MM.1S (cell line): ENCODE measurements at regions not wholly inside any gene's neighbourhood (a gene's known extent, or its start where the extent isn't known, plus 50 kb on each side); places are given as distances from the start of the nearest gene placed in this dataset.

Experiments
- DNase-seq: peaks from one replicate; pipeline ENCODE4 v3.0.0-alpha.2; 2015
- H2AFZ ChIP-seq: fragments of 300-600 bp; sonication (generic); 2 replicates; pipeline ENCODE4 v1.6.0; 2016; ENCODE audit warnings: antibody characterized with exemption, low read length
- H3F3A ChIP-seq: fragments of 300-600 bp; sonication (generic); 2 replicates; pipeline ENCODE4 v1.6.1; 2016; ENCODE audit warnings: mild to moderate bottlenecking, antibody characterized with exemption, low read length, moderate library complexity, mixed read lengths; ENCODE audit not compliant: insufficient read depth
- H3K27ac ChIP-seq: fragments of 300-600 bp; sonication (generic); 2 replicates; pipeline ENCODE4 v1.5.1; 2016; ENCODE audit warnings: mild to moderate bottlenecking, low read length
- H3K27me3 ChIP-seq: fragments of 300-600 bp; sonication (generic); replicated peaks from 2 replicates; pipeline ENCODE4 v1.6.0; 2016; ENCODE audit warnings: low read length; ENCODE audit not compliant: insufficient read depth
- H3K36me3 ChIP-seq: fragments of 300-600 bp; sonication (generic); replicated peaks from 2 replicates; pipeline ENCODE4 v1.6.1; 2016; ENCODE audit warnings: mild to moderate bottlenecking, low read length, mixed read lengths; ENCODE audit not compliant: insufficient read depth
- H3K4me1 ChIP-seq: fragments of 300-600 bp; sonication (generic); 2 replicates; pipeline ENCODE4 v1.6.1; 2016; ENCODE audit warnings: low read length, mixed read lengths
- H3K4me2 ChIP-seq: fragments of 300-600 bp; sonication (generic); 2 replicates; pipeline ENCODE4 v1.6.0; 2016; ENCODE audit warnings: low read depth, low read length
- H3K4me3 ChIP-seq: fragments of 300-600 bp; sonication (generic); 2 replicates; pipeline ENCODE4 v1.5.1; 2016; ENCODE audit warnings: low read length, mixed read lengths
- H3K79me2 ChIP-seq: fragments of 300-600 bp; sonication (generic); 2 replicates; pipeline ENCODE4 v1.6.1; 2016; ENCODE audit warnings: mixed run types, low read length, mixed read lengths
- H3K9ac ChIP-seq: fragments of 300-600 bp; sonication (generic); 2 replicates; pipeline ENCODE4 v1.6.1; 2016; ENCODE audit warnings: low read length, mixed read lengths
- H3K9me2 ChIP-seq: fragments of 300-600 bp; sonication (generic); replicated peaks from 2 replicates; pipeline ENCODE4 v1.6.1; 2016; ENCODE audit warnings: mild to moderate bottlenecking, low read length, mixed read lengths; ENCODE audit not compliant: insufficient read depth
- H3K9me3 ChIP-seq: fragments of 300-600 bp; sonication (generic); replicated peaks from 2 replicates; pipeline ENCODE4 v1.6.1; 2016; ENCODE audit warnings: mild to moderate bottlenecking, low read length, mixed read lengths; ENCODE audit not compliant: insufficient read depth
- H4K20me1 ChIP-seq: fragments of 300-600 bp; sonication (generic); 2 replicates; pipeline ENCODE4 v1.6.1; 2016; ENCODE audit warnings: mild to moderate bottlenecking, low read length, moderate library complexity, mixed read lengths; ENCODE audit not compliant: insufficient read depth
- EZH2 ChIP-seq: fragments of 300-600 bp; sonication (generic); optimal IDR thresholded peaks from 2 replicates; pipeline ENCODE3; 2017; ENCODE audit warnings: low read depth, mild to moderate bottlenecking, antibody characterized with exemption, low read length, mixed read lengths
- EZH2phosphoT487 ChIP-seq: fragments of 300-600 bp; sonication (generic); IDR thresholded peaks from 2 replicates; pipeline ENCODE4 v1.6.1; 2018; ENCODE audit warnings: antibody characterized with exemption, low read length
- TF ChIP-seq, protein P1 (sequence below): fragments of 300-600 bp; sonication (generic); IDR thresholded peaks from 2 replicates; pipeline ENCODE4 v1.5.1; 2016; ENCODE audit warnings: antibody characterized with exemption, low read length, mixed read lengths

DNA sequence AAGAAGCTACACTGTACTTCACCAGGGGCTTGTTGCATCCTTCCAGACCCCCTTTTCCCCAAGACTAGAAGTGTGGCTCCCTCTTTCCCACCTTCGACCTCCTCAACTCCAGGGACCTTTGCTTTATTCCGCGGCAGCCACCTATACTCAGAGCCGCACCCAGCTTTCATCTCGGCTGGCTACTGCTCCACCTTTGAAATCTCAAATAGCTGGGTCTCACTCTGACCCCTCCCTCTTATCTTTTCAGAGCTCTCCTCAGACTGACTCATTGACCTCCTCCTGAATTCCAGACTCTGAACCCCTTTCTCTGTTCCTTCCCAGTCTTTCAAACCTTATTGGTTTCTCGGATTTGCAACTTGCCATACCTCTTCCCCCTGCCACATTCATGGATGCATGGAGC lies 144.7 kb upstream of the JUN start:
- no peak overlapping the region for H2AFZ ChIP-seq
- no peak for DNase-seq
- no peaks in the 10 kb centered on the region for H4K20me1 ChIP-seq
- H3K4me2 ChIP-seq, result no peak overlapping the region
- H3K4me3 ChIP-seq, result no peak overlapping the region
- H3K79me2 ChIP-seq, result no peaks in the 10 kb centered on the region
- TF ChIP-seq EZH2, result no peak
- TF ChIP-seq EZH2phosphoT487, result no peak
- TF ChIP-seq, protein P1, sequence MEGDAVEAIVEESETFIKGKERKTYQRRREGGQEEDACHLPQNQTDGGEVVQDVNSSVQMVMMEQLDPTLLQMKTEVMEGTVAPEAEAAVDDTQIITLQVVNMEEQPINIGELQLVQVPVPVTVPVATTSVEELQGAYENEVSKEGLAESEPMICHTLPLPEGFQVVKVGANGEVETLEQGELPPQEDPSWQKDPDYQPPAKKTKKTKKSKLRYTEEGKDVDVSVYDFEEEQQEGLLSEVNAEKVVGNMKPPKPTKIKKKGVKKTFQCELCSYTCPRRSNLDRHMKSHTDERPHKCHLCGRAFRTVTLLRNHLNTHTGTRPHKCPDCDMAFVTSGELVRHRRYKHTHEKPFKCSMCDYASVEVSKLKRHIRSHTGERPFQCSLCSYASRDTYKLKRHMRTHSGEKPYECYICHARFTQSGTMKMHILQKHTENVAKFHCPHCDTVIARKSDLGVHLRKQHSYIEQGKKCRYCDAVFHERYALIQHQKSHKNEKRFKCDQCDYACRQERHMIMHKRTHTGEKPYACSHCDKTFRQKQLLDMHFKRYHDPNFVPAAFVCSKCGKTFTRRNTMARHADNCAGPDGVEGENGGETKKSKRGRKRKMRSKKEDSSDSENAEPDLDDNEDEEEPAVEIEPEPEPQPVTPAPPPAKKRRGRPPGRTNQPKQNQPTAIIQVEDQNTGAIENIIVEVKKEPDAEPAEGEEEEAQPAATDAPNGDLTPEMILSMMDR, result no peak
- no peaks in the 10 kb centered on the region for H3K9me2 ChIP-seq
- H3K36me3 ChIP-seq, result no peaks in the 10 kb centered on the region
- H3K27ac ChIP-seq, result no peak overlapping the region
- H3K9me3 ChIP-seq, result no peaks in the 10 kb centered on the region
- H3F3A ChIP-seq, result peaks cover 5% of the 10 kb centered on the region; the same call in 1 of the 2 replicates
- H3K4me1 ChIP-seq, result peaks cover 19% of the 10 kb centered on the region
- no peak overlapping the region for H3K9ac ChIP-seq
- H3K27me3 ChIP-seq, result no peaks in the 10 kb centered on the region

DNA sequence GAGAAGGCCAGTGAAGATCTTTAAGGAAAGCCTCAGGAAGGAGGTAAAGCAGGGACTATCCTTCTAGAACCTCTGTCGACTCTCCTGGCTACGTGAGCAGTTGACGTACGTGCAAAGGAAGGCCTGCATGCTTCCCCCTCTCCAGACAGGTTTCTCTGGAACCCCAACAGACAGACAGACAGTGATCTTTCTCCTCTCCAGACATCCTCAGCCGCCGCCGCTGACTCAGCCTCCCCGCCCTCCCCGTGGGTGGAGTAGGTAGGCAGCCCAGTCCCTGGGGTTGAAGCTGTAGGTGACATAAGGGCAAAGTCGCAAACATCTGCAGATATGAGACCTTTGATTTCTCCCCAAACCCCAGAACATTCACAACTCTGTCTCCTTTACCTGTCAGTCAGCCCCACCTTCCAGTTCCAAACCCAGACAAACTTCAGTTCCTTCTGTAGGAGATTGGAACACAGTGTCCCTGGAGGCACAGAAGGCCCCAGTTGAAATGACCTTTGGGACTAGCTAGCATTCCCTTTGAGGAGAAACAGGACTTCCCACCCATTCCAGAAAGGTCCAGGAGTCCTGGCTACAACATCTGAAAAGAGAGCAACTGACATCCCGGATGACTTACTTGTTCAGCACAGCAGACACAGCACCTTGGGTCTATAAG lies 146.0 kb upstream of the JUN start:
- Histone ChIP-seq H3K9ac (no peak overlapping the region), H3F3A (peaks cover 5% of the 10 kb centered on the region; the same call in 1 of the 2 replicates), H4K20me1 (no peaks in the 10 kb centered on the region), H3K79me2 (no peaks in the 10 kb centered on the region), H2AFZ (no peak overlapping the region), H3K9me2 (no peaks in the 10 kb centered on the region), H3K9me3 (no peaks in the 10 kb centered on the region), H3K4me2 (no peak overlapping the region), H3K27me3 (no peaks in the 10 kb centered on the region), H3K4me1 (peaks cover 19% of the 10 kb centered on the region), H3K27ac (no peak overlapping the region), H3K36me3 (no peaks in the 10 kb centered on the region), H3K4me3 (no peak overlapping the region)
- no peak for DNase-seq
- TF ChIP-seq EZH2phosphoT487 (no peak), EZH2 (no peak)
- TF ChIP-seq, protein P1, result no peak

DNA sequence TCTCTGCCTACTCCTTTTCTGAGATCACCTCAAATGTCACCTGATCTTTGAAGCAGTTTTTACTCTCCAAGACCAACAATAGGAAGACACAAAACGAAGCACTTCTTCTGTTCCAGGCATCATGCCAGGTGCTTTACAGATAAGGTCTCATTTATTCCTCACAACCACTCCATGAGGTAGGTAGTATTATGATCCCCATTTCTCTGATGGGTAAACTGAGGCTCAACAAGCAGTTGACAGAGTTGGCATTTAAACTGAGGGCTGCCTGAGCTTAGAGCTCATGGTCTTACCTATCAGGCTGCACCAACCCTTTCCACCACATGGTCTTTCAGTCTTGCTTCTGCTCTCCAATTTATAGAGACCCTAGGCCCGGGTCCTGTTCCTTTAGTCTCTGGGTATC lies 147.2 kb upstream of the JUN start:
- Histone ChIP-seq H3K9me3 (no peaks in the 10 kb centered on the region), H3F3A (peaks cover 5% of the 10 kb centered on the region; the same call in 1 of the 2 replicates), H3K4me3 (no peak overlapping the region), H3K27ac (no peak overlapping the region), H3K9me2 (no peaks in the 10 kb centered on the region), H2AFZ (no peak overlapping the region), H3K9ac (no peak overlapping the region), H3K4me2 (no peak overlapping the region), H3K27me3 (no peaks in the 10 kb centered on the region), H3K4me1 (peaks cover 18% of the 10 kb centered on the region), H3K36me3 (no peaks in the 10 kb centered on the region), H3K79me2 (no peaks in the 10 kb centered on the region), H4K20me1 (no peaks in the 10 kb centered on the region)
- no peak for DNase-seq
- no peak for TF ChIP-seq EZH2
- no peak for TF ChIP-seq EZH2phosphoT487
- TF ChIP-seq, protein P1, result no peak
